Panc1 (cell line): ENCODE measurements at regions not wholly inside any gene's neighbourhood (a gene's known extent, or its start where the extent isn't known, plus 50 kb on each side); places are given as distances from the start of the nearest gene placed in this dataset.

Experiments
- ATAC-seq: fragments of 200-7000 bp; cut with Tn5 transposase; 2 replicates; pipeline ENCODE4 v1.9.1; 2020; ENCODE audit warnings: mild to moderate bottlenecking, moderate library complexity
- BruUV-seq: library from RNA; stranded (reverse); fragments of 400-500 nt; replicated peaks from 2 replicates; lab custom pipeline; 2021; lab: Mats Ljungman, UMichigan
- CTCF ChIA-PET: fragments of 300-600 bp; sonication (Branson Sonifier 250); formaldehyde crosslinking; loops from one replicate; lab custom pipeline; 2022; ENCODE audit warnings: antibody characterized with exemption; lab: Charles Lee
- POLR2A ChIA-PET: fragments of 300-600 bp; sonication (Branson Sonifier 250); formaldehyde crosslinking; loops from one replicate; lab custom pipeline; 2022; ENCODE audit warnings: antibody characterized with exemption; lab: Charles Lee
- DNase-seq: peaks from one replicate; pipeline ENCODE4 v3.0.0-alpha.2; 2010; ENCODE audit warnings: low read depth, low spot score
- H3K27ac ChIP-seq: 2 replicates; pipeline ENCODE4 v1.5.1; 2011; ENCODE audit warnings: mild to moderate bottlenecking, low read length, inconsistent platforms
- H3K27me3 ChIP-seq: fragments of 200-500 bp; sonication (Bioruptor generic); 2 replicates; pipeline ENCODE4 v1.6.0; 2014; ENCODE audit warnings: low read length, inconsistent platforms; ENCODE audit not compliant: control insufficient read depth, insufficient read depth
- H3K36me3 ChIP-seq: fragments of 200-500 bp; sonication (Bioruptor generic); 2 replicates; pipeline ENCODE4 v1.5.1; 2014; ENCODE audit warnings: inconsistent platforms, mild to moderate bottlenecking, low read length, moderate library complexity; ENCODE audit not compliant: control insufficient read depth, insufficient read depth
- H3K4me1 ChIP-seq: 2 replicates; pipeline ENCODE4 v1.5.1; 2011; ENCODE audit warnings: inconsistent platforms, mild to moderate bottlenecking, low read length, moderate library complexity; ENCODE audit not compliant: control insufficient read depth, insufficient read depth
- H3K4me3 ChIP-seq, 2 experiments: 2 replicates each; pipeline ENCODE4 v1.5.1; 2011 to 2012; ENCODE audit warnings: low read depth in 2 of 2, low read length in 2 of 2, mild to moderate bottlenecking in 2 of 2, inconsistent platforms in 1 of 2, moderate library complexity in 1 of 2
- H3K9me3 ChIP-seq: fragments of 200-500 bp; sonication (Bioruptor generic); 2 replicates; pipeline ENCODE4 v1.5.1; 2014; ENCODE audit warnings: low read depth, mild to moderate bottlenecking, inconsistent platforms, low read length, moderate library complexity; ENCODE audit not compliant: control insufficient read depth, insufficient read depth
- CTCF ChIP-seq: fragments of 450-650 bp; IDR thresholded peaks from 2 replicates; pipeline ENCODE4 v1.5.1; 2017; ENCODE audit warnings: mild to moderate bottlenecking
- POLR2AphosphoS5 ChIP-seq: IDR thresholded peaks from 2 replicates; pipeline ENCODE4 v1.6.1; 2012; ENCODE audit warnings: mild to moderate bottlenecking, low read depth, low read length, moderate library complexity
- REST ChIP-seq, 2 experiments: IDR thresholded peaks; 2 replicates each; pipeline ENCODE4 v1.6.1; 2011 to 2012; ENCODE audit warnings: low read depth in 2 of 2, control low read depth in 1 of 2, low read length in 1 of 2, mild to moderate bottlenecking in 1 of 2, moderate library complexity in 1 of 2; ENCODE audit not compliant: insufficient read depth in 1 of 2
- SIN3A ChIP-seq: IDR thresholded peaks from 2 replicates; pipeline ENCODE4 v1.6.1; 2012; ENCODE audit warnings: low read depth, mild to moderate bottlenecking, low read length, moderate library complexity, borderline replicate concordance; ENCODE audit not compliant: insufficient read depth
- TCF7L2 ChIP-seq: IDR thresholded peaks from 2 replicates; pipeline ENCODE4 v1.6.1; 2011; ENCODE audit warnings: mild to moderate bottlenecking, low read depth, low read length, inconsistent platforms
- in situ Hi-C: cut with HindIII; loops from 2 replicates; pipeline ENCODE4 v1.10.0; 2016; ENCODE audit warnings: low sequenced_read_pairs, low pct_unique_long_range_greater_than_20kb
- intact Hi-C: fragments of 100-400 bp; cut with micrococcal nuclease; formaldehyde crosslinking; loops from one replicate; pipeline ENCODE4 v1.10.0; 2022; ENCODE audit not compliant: unreplicated experiment

DNA sequence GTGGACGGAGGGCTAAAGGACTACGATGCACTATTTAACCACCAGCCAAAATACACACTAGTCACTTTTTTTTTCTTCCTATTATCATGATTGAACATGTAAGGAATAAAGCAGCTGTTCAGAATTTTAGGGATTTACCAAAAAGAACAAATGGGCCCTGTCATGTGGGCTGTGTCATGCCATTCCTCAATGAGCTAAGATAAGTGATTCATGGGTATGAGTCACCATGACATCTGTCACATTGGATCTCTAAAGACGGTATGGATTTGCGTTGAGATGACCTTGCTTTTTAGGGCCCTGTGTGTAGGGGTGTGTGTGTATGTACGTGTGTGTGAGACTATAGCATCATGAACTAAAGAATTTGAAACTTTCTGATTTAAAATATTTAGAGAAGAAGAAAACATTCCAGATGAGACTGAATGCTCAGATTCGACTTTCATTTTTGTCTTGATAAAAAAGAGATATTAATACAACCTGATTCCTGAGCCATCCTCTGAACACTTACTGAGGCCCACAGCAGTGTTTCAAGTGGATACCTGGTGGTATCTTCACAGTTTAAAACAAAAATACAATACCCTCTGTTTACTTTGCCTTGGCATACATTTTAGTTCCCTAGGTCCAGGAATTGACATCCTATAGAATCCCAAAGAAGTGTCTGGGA, 246.1 kb upstream of the DUSP10 start:
- Histone ChIP-seq H3K27me3 (no peaks in the 10 kb centered on the region), H3K9me3 (no peaks in the 10 kb centered on the region), H3K4me1 (no peaks in the 10 kb centered on the region; the same call in 1 of the 2 replicates), H3K4me3 (no peak overlapping the region), H3K27ac (no peak overlapping the region), H3K36me3 (no peaks in the 10 kb centered on the region)
- TF ChIP-seq POLR2AphosphoS5 (no peak), TCF7L2 (no peak), REST (IDR thresholded peaks at IDR 0.05; ENCODE audit: insufficient read depth in 1 of 2, low read depth in 2 of 2, low read length in 1 of 2) (no peak), CTCF (no peak), SIN3A (no peak)
- intact Hi-C loops (no loop called here), in situ Hi-C loops (no loop called here)
- BruUV-seq = no TSS peak
- ChIA-PET POLR2A (no interaction called here), CTCF (no interaction called here)
- ATAC-seq (no peak), DNase-seq (no peak)

DNA sequence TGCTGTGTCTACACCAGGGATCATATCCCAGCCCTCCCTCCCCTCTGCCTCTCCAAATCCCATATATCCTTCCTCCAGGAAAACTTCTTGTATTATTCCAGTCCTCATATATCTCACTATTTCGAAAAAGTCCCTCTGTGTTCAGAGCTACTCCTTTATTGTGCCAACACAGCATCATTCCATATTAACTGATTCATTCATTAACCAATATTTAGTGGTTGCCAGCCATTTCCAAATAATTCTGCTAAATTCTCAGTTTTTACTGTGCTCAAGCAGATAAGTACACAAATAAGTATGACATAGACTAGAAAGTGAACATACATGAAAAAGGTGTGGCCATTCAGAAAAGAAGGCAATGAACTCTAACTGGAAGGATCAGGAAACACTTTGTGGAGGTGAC, 241.6 kb upstream of the DUSP10 start:
- Histone ChIP-seq H3K27ac (no peak overlapping the region), H3K27me3 (no peaks in the 10 kb centered on the region), H3K9me3 (no peaks in the 10 kb centered on the region), H3K4me3 (no peak overlapping the region), H3K36me3 (no peaks in the 10 kb centered on the region), H3K4me1 (no peaks in the 10 kb centered on the region; the same call in 1 of the 2 replicates)
- ATAC-seq (no peak), DNase-seq (no peak)
- in situ Hi-C loops (no loop called here), intact Hi-C loops (no loop called here)
- no peak for TF ChIP-seq SIN3A
- no peak for TF ChIP-seq TCF7L2
- no peak for TF ChIP-seq POLR2AphosphoS5
- TF ChIP-seq REST (IDR thresholded peaks at IDR 0.05; ENCODE audit: insufficient read depth in 1 of 2, low read depth in 2 of 2, low read length in 1 of 2) = no peak
- TF ChIP-seq CTCF = no peak
- CTCF ChIA-PET = no interaction called here
- BruUV-seq = no TSS peak
- POLR2A ChIA-PET = interaction anchor here (0.6 kb wide), 1 partner anchor 720 kb away, joined by 6 read pairs; no protein-coding TSS in a partner anchor
